KMS-11 (cell line): ENCODE measurements at regions not wholly inside any gene's neighbourhood (a gene's known extent, or its start where the extent isn't known, plus 50 kb on each side); places are given as distances from the start of the nearest gene placed in this dataset.
"Not testable (repeated sequence)": the region's sequence is repeated elsewhere in the genome, so short reads cannot be mapped to it uniquely, and the experiment has no call there.

Source experiments
- H2AFZ ChIP-seq: fragments of 200-600 bp; sonication (generic); 2 replicates; pipeline ENCODE4 v1.6.1; 2016; ENCODE audit warnings: antibody characterized with exemption, mixed run types, low read depth
- H3K27ac ChIP-seq: fragments of 200-600 bp; sonication (generic); 2 replicates; pipeline ENCODE4 v1.6.1; 2016; ENCODE audit warnings: mild to moderate bottlenecking, mixed run types
- H3K27me3 ChIP-seq: fragments of 200-600 bp; sonication (generic); 2 replicates; pipeline ENCODE4 v1.6.1; 2017; ENCODE audit warnings: mild to moderate bottlenecking, low read depth, mixed run types, moderate library complexity; ENCODE audit not compliant: insufficient read depth
- H3K36me3 ChIP-seq: fragments of 200-600 bp; sonication (generic); 2 replicates; pipeline ENCODE4 v1.6.1; 2017; ENCODE audit warnings: mild to moderate bottlenecking, mixed run types; ENCODE audit not compliant: insufficient read depth
- H3K4me1 ChIP-seq: fragments of 200-600 bp; sonication (generic); 2 replicates; pipeline ENCODE4 v1.6.1; 2016; ENCODE audit warnings: mild to moderate bottlenecking, low read depth, mixed run types; ENCODE audit not compliant: poor library complexity, severe bottlenecking
- H3K4me2 ChIP-seq: fragments of 200-600 bp; sonication (generic); 2 replicates; pipeline ENCODE4 v1.7.0; 2016; ENCODE audit warnings: mild to moderate bottlenecking, mixed run types
- H3K4me3 ChIP-seq: fragments of 200-600 bp; sonication (generic); IDR thresholded peaks from 2 replicates; pipeline ENCODE4 v1.6.1; 2017; ENCODE audit warnings: low read depth, low read length, mixed read lengths; ENCODE audit not compliant: insufficient read depth
- H3K79me2 ChIP-seq: fragments of 200-600 bp; sonication (generic); 2 replicates; pipeline ENCODE4 v1.6.1; 2016; ENCODE audit warnings: low read depth, mixed run types; ENCODE audit not compliant: insufficient read depth
- H3K9ac ChIP-seq: fragments of 200-600 bp; sonication (generic); 2 replicates; pipeline ENCODE4 v1.6.1; 2016; ENCODE audit warnings: mild to moderate bottlenecking, mixed run types
- H4K20me1 ChIP-seq: fragments of 200-600 bp; sonication (generic); 2 replicates; pipeline ENCODE4 v1.6.1; 2016; ENCODE audit warnings: mild to moderate bottlenecking, mixed run types; ENCODE audit not compliant: insufficient read depth
- TF ChIP-seq, protein P1 (sequence below): fragments of 200-600 bp; sonication (generic); conservative IDR thresholded peaks from 2 replicates; pipeline ENCODE4 v1.6.1; 2017; ENCODE audit warnings: low read depth, mild to moderate bottlenecking, antibody characterized with exemption, low read length, moderate library complexity, mixed read lengths

DNA sequence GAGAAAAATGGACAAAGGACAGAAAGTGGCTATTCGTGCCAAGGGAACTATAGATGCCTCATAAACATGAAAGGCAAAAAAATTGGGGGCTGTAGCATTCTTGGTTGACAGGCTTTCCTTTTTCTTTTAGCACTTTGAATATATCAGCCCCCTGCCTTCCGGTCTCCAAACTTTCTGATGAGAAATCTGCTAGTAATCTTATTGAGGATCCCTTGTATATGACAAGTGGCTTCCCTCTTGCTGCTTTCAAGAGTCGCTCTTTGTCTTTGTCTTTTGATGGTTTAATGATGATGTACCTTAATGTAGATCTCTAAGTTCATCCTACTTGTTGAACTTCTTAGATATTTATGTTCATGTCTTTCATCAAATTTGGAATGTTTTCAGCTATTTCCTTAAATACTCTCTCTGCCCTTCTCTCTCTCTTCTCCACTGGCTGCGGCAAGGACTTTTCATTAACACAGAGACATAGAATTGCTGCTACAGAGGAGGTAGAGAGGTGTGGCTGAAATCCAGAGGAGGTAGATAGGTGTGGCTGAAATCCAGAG is 59.4 kb upstream of the EPHB3 start:
- Histone ChIP-seq H3K27me3 (no peaks in the 10 kb centered on the region; the same call in 1 of the 2 replicates), H3K27ac (no peak overlapping the region), H3K4me1 (no peaks in the 10 kb centered on the region), H3K9ac (no peak overlapping the region), H3K4me2 (no peak overlapping the region), H3K36me3 (no peaks in the 10 kb centered on the region), H3K79me2 (no peaks in the 10 kb centered on the region), H4K20me1 (no peaks in the 10 kb centered on the region), H3K4me3 (no peak overlapping the region), H2AFZ (no peak overlapping the region)
- TF ChIP-seq, protein P1, sequence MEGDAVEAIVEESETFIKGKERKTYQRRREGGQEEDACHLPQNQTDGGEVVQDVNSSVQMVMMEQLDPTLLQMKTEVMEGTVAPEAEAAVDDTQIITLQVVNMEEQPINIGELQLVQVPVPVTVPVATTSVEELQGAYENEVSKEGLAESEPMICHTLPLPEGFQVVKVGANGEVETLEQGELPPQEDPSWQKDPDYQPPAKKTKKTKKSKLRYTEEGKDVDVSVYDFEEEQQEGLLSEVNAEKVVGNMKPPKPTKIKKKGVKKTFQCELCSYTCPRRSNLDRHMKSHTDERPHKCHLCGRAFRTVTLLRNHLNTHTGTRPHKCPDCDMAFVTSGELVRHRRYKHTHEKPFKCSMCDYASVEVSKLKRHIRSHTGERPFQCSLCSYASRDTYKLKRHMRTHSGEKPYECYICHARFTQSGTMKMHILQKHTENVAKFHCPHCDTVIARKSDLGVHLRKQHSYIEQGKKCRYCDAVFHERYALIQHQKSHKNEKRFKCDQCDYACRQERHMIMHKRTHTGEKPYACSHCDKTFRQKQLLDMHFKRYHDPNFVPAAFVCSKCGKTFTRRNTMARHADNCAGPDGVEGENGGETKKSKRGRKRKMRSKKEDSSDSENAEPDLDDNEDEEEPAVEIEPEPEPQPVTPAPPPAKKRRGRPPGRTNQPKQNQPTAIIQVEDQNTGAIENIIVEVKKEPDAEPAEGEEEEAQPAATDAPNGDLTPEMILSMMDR = no peak

DNA sequence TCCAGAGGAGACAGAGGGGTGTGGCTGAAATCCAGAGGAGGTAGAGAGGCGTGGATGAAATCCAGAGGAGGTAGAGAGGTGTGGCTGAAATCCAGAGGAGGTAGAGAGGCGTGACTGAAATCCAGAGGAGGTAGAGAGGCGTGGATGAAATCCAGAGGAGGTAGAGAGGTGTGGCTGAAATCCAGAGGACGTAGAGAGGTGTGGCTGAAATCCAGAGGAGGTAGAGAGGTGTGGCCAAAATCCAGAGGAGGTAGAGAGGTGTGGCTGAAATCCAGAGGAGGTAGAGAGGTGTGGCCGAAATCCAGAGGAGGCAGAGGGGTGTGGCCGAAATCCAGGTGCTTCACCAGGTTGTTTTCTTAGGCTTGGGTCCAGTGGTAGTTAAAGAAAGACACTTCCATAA is 58.7 kb upstream of the EPHB3 start:
- H3K9ac ChIP-seq, H3K4me1 ChIP-seq, H4K20me1 ChIP-seq, H3K79me2 ChIP-seq, H3K4me2 ChIP-seq, H2AFZ ChIP-seq, H3K36me3 ChIP-seq, H3K27ac ChIP-seq, H3K4me3 ChIP-seq, H3K27me3 ChIP-seq: not testable (repeated sequence)

DNA sequence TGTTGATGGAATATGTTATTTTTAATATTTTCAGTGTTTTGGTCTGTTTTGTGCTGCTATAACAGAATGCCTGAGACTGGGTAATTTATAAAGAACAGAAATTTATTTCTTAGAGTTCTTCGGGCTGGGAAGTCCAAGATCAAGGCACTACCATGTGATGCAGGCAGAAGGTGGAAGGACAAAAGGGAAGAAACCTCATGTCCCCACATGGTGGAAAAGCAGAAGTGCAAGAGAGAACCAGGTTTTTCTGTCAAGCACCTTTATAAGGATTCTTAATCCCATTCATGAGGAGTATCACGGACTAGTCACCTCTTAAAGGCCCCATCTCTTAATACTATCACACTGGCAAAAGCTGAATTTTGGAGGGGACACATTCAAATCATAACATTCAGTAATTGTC is 57.9 kb upstream of the EPHB3 start:
- TF ChIP-seq, protein P1 = no peak
- H3K36me3 ChIP-seq = no peaks in the 10 kb centered on the region
- no peaks in the 10 kb centered on the region for H3K4me1 ChIP-seq
- H3K27me3 ChIP-seq = no peaks in the 10 kb centered on the region; the same call in 1 of the 2 replicates
- H3K4me2 ChIP-seq = no peak overlapping the region
- no peaks in the 10 kb centered on the region for H3K79me2 ChIP-seq
- no peak overlapping the region for H3K9ac ChIP-seq
- H2AFZ ChIP-seq = no peak overlapping the region
- H4K20me1 ChIP-seq = no peaks in the 10 kb centered on the region
- H3K4me3 ChIP-seq = no peak overlapping the region
- no peak overlapping the region for H3K27ac ChIP-seq

DNA sequence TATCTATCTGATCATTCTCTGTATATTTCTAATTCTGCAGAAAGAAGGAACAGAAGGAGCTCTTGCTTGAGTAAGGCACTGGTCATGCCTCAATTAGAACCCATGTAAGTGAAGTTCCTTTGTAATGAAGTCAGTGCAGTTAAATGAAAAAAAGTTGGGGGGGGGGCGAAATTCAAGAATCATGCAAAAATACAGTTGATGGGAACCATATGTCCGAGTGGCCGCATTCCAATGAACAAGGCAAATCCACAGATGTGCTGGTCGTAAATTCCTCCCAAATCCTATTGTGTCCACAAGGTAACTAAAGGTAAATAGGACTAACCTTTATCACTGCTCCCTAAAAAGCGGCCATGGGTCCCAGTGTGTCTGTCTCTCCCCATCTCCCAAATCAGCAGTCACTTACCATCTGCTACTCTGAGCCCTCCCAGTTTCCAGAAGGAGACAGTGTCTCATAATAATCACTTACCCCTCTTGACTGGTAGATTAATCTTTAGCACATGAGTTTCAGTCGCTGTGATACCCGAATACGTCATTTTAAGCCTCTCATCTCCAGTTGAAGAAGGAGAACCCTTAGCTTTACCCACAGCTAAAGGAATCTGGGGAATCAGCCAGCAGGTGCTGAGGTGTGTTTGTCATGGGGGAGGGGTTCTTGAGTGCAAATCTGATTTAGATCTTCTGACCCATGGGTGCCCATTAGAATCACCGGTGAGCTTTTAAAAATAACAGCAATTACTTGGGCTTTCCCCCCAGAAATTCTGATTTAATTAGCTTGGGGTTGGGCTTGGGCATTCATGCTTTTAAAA is 56.3 kb upstream of the EPHB3 start:
- H3K4me3 ChIP-seq = no peak overlapping the region
- no peaks in the 10 kb centered on the region; the same call in 1 of the 2 replicates for H3K27me3 ChIP-seq
- no peak overlapping the region for H3K27ac ChIP-seq
- TF ChIP-seq, protein P1 = no peak
- no peaks in the 10 kb centered on the region for H3K36me3 ChIP-seq
- no peak overlapping the region for H2AFZ ChIP-seq
- H3K4me2 ChIP-seq = no peak overlapping the region
- no peaks in the 10 kb centered on the region for H3K4me1 ChIP-seq
- H4K20me1 ChIP-seq = no peaks in the 10 kb centered on the region
- no peak overlapping the region for H3K9ac ChIP-seq
- H3K79me2 ChIP-seq = no peaks in the 10 kb centered on the region

DNA sequence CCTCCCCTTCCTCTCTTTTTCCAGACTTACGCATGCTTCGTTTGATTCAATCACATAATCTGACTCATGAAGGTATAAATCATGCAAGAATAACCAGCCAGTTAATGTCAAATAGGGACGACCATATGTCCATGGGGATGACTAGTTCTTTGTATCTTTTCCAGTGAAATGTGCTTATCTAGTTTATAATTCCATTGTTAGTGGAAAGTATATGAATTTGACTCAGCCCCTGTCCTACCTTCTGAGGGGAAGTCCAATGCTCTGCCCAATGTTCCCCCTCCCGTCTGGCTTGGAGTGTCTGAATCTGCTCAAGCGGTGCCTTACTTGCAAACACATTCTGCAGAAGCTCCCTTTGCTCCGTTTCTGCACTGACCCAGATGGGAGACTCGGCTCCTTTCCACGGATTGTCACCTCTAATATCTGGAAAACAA is 55.0 kb upstream of the EPHB3 start:
- Histone ChIP-seq H3K9ac (no peak overlapping the region), H3K4me2 (no peak overlapping the region), H3K79me2 (no peaks in the 10 kb centered on the region), H2AFZ (no peak overlapping the region), H3K27me3 (no peaks in the 10 kb centered on the region; the same call in 1 of the 2 replicates), H3K36me3 (no peaks in the 10 kb centered on the region), H4K20me1 (no peaks in the 10 kb centered on the region), H3K4me3 (no peak overlapping the region), H3K4me1 (no peaks in the 10 kb centered on the region), H3K27ac (no peak overlapping the region)
- TF ChIP-seq, protein P1 = no peak
